Spleen (tissue), 11 donors: ENCODE measurements at regions not wholly inside any gene's neighbourhood (a gene's known extent, or its start where the extent isn't known, plus 50 kb on each side); places are given as distances from the start of the nearest gene placed in this dataset.

Experiments used
- DNase-seq: peaks from one replicate; pipeline ENCODE4 v3.0.0-alpha.2; 2020
- H3K27ac ChIP-seq, 8 donors: fragments of 200-600 bp; sonication (generic) in 7 of 8; 1 replicate in 4 of 8; 2 replicates in 4 of 8; pipeline versions ENCODE4 v1.5.0 to v1.8.0; 2016 to 2021; ENCODE audit warnings: inconsistent platforms in 4 of 8, mild to moderate bottlenecking in 4 of 8, moderate library complexity in 1 of 8
- H3K27me3 ChIP-seq, 7 donors: fragments of 200-600 bp; sonication (generic) in 6 of 7; replicated peaks in 1 of 7; 1 replicate in 4 of 7; 2 replicates in 3 of 7; pipeline versions ENCODE4 v1.5.0 to v1.8.0; 2016 to 2021; ENCODE audit warnings: inconsistent platforms in 3 of 7, mild to moderate bottlenecking in 1 of 7
- H3K36me3 ChIP-seq, 6 donors: fragments of 200-600 bp; sonication (generic) in 5 of 6; 1 replicate in 4 of 6; 2 replicates in 2 of 6; pipeline versions ENCODE4 v1.5.0 to v1.8.0; 2016 to 2021; ENCODE audit warnings: inconsistent platforms in 2 of 6
- H3K4me1 ChIP-seq, 6 donors: fragments of 200-600 bp; sonication (generic) in 5 of 6; 1 replicate in 3 of 6; 2 replicates in 3 of 6; pipeline versions ENCODE4 v1.5.0 to v1.8.0; 2016 to 2021; ENCODE audit warnings: inconsistent platforms in 3 of 6
- H3K4me3 ChIP-seq, 8 donors: fragments of 200-600 bp; sonication (generic) in 7 of 8; 1 replicate in 4 of 8; 2 replicates in 4 of 8; pipeline versions ENCODE4 v1.5.0 to v1.8.0; 2016 to 2021; ENCODE audit warnings: inconsistent platforms in 4 of 8, mild to moderate bottlenecking in 4 of 8, moderate library complexity in 2 of 8
- H3K9me3 ChIP-seq, 8 donors: fragments of 200-600 bp; sonication (generic) in 7 of 8; 1 replicate in 4 of 8; 2 replicates in 4 of 8; pipeline versions ENCODE4 v1.5.0 to v1.8.0; 2016 to 2021; ENCODE audit warnings: inconsistent platforms in 4 of 8
- POLR2A ChIP-seq, 3 donors: fragments of 450-650 bp; IDR thresholded peaks; one replicate each; pipeline ENCODE4 v1.5.1; 2017; ENCODE audit warnings: antibody characterized with exemption in 3 of 3, mild to moderate bottlenecking in 1 of 3
- POLR2AphosphoS5 ChIP-seq, 3 donors: sonication (generic); formaldehyde crosslinking; IDR thresholded peaks; one replicate each; pipeline ENCODE4 v1.5.1; 2017; ENCODE audit warnings: antibody characterized with exemption in 3 of 3
- WGBS, 5 donors: extraction: QIAGEN DNeasy Blood & Tissue Kit in 3 of 5; methylation state at CpG; one replicate each; pipeline versions ENCODE4 v1.1.5 to v1.1.7; 2013 to 2018; 5-methylcytosine and 5-hydroxymethylcytosine counted together
- intact Hi-C: fragments of 100-400 bp; cut with DNase I; formaldehyde crosslinking; loops from one replicate; pipeline ENCODE4 v1.15.0; 2023; ENCODE audit warnings: low total_unique reads
- small RNA-seq, 4 donors: library from RNA; depleted of rRNA; stranded (forward); fragments of <200 nt; gene quantifications; one replicate each; pipeline ENCODE3, GENCODE V24; 2016
- TF ChIP-seq, protein P1 (sequence below), 11 experiments: fragments of 200-600 bp in 7 of 11; fragments of 450-650 bp in 4 of 11; sonication (generic) in 4 of 11; IDR thresholded peaks in 8 of 11; conservative IDR thresholded peaks in 3 of 11; 1 replicate in 7 of 11; 2 replicates in 4 of 11; pipeline versions ENCODE4 v1.4.0 to v1.8.0; 2016 to 2021; ENCODE audit warnings: antibody characterized with exemption in 11 of 11, inconsistent platforms in 4 of 11, mild to moderate bottlenecking in 1 of 11
- donor health status: healthy with polysubstance abuse.
- donor health status: DM: no; HTN: no; CAD: no; lungs with moderate emphysema.
- donor health status: DM: no; HTN: no; CAD: no.
- donor health status: Bipolar disorder and iron deficiency.
- donor health status: healthy.
- donor health status: DM: no; HTN: no; CAD: no.
- donor health status: DM: yes; HTN: yes; CAD: no.

DNA sequence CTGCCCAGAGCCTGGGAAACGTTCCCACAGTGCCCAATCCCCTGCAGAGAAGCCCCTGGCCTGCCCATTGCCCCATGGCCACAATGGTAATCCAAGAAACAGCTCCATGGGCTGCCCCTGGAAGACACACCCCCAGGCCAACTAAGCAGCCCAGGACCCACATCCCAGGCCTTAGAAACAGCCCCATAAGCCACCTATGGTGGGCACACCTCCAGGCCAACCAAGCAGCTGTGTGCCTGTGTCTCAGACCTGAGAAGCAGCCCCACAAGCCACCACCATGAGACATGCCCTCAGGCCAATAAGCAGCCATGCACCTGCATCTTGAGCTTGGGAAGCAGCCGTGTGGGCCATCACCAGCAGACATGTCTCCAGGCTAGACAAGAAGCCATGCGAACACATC, 52.9 kb upstream of the SSBP2 start:
- Histone ChIP-seq H3K4me3 (no peak overlapping the region), H3K27ac (no peak overlapping the region), H3K4me1 (no peaks in the 10 kb centered on the region), H3K36me3 (no peaks in the 10 kb centered on the region), H3K9me3 (peaks cover 0 to 28% (median 18%) of the 10 kb centered on the region in 8 donors), H3K27me3 (no peaks in the 10 kb centered on the region)
- TF ChIP-seq, protein P1, sequence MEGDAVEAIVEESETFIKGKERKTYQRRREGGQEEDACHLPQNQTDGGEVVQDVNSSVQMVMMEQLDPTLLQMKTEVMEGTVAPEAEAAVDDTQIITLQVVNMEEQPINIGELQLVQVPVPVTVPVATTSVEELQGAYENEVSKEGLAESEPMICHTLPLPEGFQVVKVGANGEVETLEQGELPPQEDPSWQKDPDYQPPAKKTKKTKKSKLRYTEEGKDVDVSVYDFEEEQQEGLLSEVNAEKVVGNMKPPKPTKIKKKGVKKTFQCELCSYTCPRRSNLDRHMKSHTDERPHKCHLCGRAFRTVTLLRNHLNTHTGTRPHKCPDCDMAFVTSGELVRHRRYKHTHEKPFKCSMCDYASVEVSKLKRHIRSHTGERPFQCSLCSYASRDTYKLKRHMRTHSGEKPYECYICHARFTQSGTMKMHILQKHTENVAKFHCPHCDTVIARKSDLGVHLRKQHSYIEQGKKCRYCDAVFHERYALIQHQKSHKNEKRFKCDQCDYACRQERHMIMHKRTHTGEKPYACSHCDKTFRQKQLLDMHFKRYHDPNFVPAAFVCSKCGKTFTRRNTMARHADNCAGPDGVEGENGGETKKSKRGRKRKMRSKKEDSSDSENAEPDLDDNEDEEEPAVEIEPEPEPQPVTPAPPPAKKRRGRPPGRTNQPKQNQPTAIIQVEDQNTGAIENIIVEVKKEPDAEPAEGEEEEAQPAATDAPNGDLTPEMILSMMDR (IDR thresholded peaks at IDR 0.05 in 8 of 11, conservative IDR thresholded peaks at IDR 0.05 in 3 of 11), result no peak
- TF ChIP-seq POLR2A (IDR thresholded peaks at IDR 0.05) (no peak), POLR2AphosphoS5 (IDR thresholded peaks at IDR 0.05) (no peak)
- DNase-seq, result no peak
- WGBS, 5 donors, result 80 to 96% (median 86%) methylated on average over 1 to 3 of the region's 3 CpGs
- intact Hi-C loops, result no loop called here

DNA sequence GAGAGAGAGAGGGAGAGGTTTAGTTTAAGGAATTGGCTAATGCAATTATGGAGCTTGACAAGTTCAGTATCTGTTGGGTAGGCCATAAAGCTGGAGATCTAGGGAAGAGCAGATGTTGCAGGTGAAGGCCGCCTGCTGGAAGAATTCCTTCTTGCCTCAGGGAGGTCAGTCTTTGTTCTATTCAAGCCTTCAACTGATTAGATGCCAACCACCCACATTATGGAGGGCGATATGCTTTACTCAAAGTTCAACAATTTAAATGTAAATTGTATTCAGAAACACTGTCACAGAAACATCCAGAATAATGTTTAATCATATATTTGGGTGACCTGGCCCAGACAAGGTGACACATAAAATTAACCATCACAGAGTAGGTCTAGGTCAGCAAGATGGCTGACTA, 51.7 kb upstream of the SSBP2 start:
- Histone ChIP-seq H3K27ac (no peak overlapping the region), H3K27me3 (no peaks in the 10 kb centered on the region), H3K4me1 (peaks cover 0 to 4% (median 0%) of the 10 kb centered on the region in 6 donors), H3K9me3 (peaks cover 0 to 16% (median 10%) of the 10 kb centered on the region in 8 donors), H3K36me3 (no peaks in the 10 kb centered on the region), H3K4me3 (no peak overlapping the region)
- TF ChIP-seq POLR2A (IDR thresholded peaks at IDR 0.05), result no peak
- no peak for DNase-seq
- intact Hi-C loops, result no loop called here
- WGBS, 5 donors, result 85 to 100% (median 90%) methylated on average over 2 of the region's 2 CpGs

DNA sequence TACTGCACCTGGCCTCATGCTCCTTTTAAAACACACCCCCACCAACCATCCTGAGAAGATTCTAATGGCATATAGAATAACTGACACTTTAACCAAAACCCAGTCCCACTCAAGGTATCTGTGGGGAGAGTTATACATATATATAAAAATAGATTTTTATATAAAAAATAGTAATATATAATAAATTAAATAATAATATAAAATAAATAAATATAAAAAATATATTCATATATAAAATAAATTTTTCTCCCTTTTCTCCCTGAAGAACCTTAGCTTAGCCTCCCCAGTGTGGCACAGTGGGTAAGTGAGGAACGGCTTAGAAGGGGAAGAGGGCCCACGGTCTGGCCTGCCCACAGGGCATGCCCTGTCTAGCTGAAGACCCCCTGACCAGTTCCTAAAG, 51.1 kb upstream of the SSBP2 start:
- WGBS, 5 donors, result 79 to 97% (median 89%) methylated on average over 2 of the region's 2 CpGs
- Histone ChIP-seq H3K27ac (no peak overlapping the region), H3K4me3 (no peak overlapping the region), H3K4me1 (peaks cover 0 to 4% (median 0%) of the 10 kb centered on the region in 6 donors), H3K9me3 (peaks cover 0 to 10% (median 4%) of the 10 kb centered on the region in 8 donors), H3K27me3 (no peaks in the 10 kb centered on the region), H3K36me3 (no peaks in the 10 kb centered on the region)
- TF ChIP-seq POLR2AphosphoS5 (IDR thresholded peaks at IDR 0.05) (no peak), POLR2A (IDR thresholded peaks at IDR 0.05) (no peak)
- TF ChIP-seq, protein P1 (IDR thresholded peaks at IDR 0.05 in 8 of 11, conservative IDR thresholded peaks at IDR 0.05 in 3 of 11), result no peak
- no peak for DNase-seq
- intact Hi-C loops, result no loop called here

DNA sequence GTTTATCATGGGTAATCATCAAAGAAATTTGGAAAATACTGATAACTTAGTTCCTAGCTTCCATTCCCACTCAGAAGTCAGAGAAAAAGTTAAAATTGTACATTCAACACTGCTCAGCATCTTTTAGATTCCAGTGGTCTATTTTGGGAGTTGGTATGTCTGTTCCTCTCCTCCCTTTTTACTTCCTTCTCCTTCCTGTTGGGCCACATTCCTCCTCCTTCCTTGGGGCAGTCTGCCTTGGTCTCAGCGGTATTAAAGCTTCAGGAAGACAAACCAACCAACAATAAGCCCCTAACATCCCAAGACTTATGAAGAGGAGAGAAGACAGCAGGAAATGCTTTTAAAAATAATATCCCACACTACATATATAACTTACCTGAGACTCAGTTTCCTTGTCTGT, 49.9 kb upstream of the SSBP2 start:
- DNase-seq, result no peak
- TF ChIP-seq POLR2AphosphoS5 (IDR thresholded peaks at IDR 0.05), result no peak
- no peak for TF ChIP-seq POLR2A (IDR thresholded peaks at IDR 0.05)
- TF ChIP-seq, protein P1 (IDR thresholded peaks at IDR 0.05 in 8 of 11, conservative IDR thresholded peaks at IDR 0.05 in 3 of 11), result no peak
- intact Hi-C loops, result no loop called here

More for the DNA sequence above, 49.9 kb upstream of the SSBP2 start:
- no peaks in the 10 kb centered on the region for H3K9me3 ChIP-seq
- H3K36me3 ChIP-seq, result no peaks in the 10 kb centered on the region
- no peak overlapping the region for H3K4me3 ChIP-seq
- no peak overlapping the region for H3K27ac ChIP-seq
- WGBS, 5 donors, result 31 to 57% (median 44%) methylated on average over 1 of the region's 1 CpG
- H3K27me3 ChIP-seq, result no peaks in the 10 kb centered on the region
- H3K4me1 ChIP-seq, result peaks cover 0 to 4% (median 0%) of the 10 kb centered on the region in 6 donors

Small RNA genes lying in the stretch of these regions (small RNA-seq; reads per million reads assigned to genes)
- gene SEM1P1, result 0 reads per million in 4 donors
